ENCODE measurements at regions not wholly inside any gene's neighbourhood (a gene's known extent, or its start where the extent isn't known, plus 50 kb on each side); places are given as distances from the start of the nearest gene placed in this dataset.

DNA sequence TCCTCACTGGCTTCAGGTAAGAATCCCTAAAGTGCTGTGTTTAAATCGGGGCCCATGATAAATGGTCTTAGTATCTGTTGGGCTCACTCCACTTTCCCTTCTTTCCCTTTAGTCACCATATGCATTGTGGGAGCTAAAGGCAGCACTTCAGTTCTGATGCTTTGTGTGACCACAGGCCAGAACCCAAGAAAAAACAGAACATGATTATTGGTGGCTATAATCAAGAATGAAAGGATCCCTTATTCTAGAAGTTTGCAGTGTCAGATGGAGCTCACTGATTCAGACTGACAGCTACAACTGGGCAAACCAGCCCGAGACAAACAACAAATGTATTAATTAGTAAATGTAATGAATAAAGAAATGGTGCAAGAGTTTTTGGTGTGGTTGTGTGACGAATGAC, 57.3 kb upstream of the POMP start:
- TF ChIP-seq, protein P1, sequence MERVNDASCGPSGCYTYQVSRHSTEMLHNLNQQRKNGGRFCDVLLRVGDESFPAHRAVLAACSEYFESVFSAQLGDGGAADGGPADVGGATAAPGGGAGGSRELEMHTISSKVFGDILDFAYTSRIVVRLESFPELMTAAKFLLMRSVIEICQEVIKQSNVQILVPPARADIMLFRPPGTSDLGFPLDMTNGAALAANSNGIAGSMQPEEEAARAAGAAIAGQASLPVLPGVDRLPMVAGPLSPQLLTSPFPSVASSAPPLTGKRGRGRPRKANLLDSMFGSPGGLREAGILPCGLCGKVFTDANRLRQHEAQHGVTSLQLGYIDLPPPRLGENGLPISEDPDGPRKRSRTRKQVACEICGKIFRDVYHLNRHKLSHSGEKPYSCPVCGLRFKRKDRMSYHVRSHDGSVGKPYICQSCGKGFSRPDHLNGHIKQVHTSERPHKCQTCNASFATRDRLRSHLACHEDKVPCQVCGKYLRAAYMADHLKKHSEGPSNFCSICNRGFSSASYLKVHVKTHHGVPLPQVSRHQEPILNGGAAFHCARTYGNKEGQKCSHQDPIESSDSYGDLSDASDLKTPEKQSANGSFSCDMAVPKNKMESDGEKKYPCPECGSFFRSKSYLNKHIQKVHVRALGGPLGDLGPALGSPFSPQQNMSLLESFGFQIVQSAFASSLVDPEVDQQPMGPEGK (CRISPR knock-in tag; IDR thresholded peaks at IDR 0.05; ENCODE audit: borderline replicate concordance) = no peak
- TF ChIP-seq, protein P2, sequence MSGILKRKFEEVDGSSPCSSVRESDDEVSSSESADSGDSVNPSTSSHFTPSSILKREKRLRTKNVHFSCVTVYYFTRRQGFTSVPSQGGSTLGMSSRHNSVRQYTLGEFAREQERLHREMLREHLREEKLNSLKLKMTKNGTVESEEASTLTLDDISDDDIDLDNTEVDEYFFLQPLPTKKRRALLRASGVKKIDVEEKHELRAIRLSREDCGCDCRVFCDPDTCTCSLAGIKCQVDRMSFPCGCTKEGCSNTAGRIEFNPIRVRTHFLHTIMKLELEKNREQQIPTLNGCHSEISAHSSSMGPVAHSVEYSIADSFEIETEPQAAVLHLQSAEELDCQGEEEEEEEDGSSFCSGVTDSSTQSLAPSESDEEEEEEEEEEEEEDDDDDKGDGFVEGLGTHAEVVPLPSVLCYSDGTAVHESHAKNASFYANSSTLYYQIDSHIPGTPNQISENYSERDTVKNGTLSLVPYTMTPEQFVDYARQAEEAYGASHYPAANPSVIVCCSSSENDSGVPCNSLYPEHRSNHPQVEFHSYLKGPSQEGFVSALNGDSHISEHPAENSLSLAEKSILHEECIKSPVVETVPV (CRISPR knock-in tag; IDR thresholded peaks at IDR 0.05) = no peak
- TF ChIP-seq, protein P3, sequence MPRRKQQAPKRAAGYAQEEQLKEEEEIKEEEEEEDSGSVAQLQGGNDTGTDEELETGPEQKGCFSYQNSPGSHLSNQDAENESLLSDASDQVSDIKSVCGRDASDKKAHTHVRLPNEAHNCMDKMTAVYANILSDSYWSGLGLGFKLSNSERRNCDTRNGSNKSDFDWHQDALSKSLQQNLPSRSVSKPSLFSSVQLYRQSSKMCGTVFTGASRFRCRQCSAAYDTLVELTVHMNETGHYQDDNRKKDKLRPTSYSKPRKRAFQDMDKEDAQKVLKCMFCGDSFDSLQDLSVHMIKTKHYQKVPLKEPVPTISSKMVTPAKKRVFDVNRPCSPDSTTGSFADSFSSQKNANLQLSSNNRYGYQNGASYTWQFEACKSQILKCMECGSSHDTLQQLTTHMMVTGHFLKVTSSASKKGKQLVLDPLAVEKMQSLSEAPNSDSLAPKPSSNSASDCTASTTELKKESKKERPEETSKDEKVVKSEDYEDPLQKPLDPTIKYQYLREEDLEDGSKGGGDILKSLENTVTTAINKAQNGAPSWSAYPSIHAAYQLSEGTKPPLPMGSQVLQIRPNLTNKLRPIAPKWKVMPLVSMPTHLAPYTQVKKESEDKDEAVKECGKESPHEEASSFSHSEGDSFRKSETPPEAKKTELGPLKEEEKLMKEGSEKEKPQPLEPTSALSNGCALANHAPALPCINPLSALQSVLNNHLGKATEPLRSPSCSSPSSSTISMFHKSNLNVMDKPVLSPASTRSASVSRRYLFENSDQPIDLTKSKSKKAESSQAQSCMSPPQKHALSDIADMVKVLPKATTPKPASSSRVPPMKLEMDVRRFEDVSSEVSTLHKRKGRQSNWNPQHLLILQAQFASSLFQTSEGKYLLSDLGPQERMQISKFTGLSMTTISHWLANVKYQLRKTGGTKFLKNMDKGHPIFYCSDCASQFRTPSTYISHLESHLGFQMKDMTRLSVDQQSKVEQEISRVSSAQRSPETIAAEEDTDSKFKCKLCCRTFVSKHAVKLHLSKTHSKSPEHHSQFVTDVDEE (CRISPR knock-in tag; IDR thresholded peaks at IDR 0.05) = no peak
- TF ChIP-seq SNAI2 (CRISPR knock-in tag; IDR thresholded peaks at IDR 0.05) = no peak
- TF ChIP-seq ZNF565 (CRISPR knock-in tag; conservative IDR thresholded peaks at IDR 0.05; ENCODE audit: low read depth) = no peak
- TF ChIP-seq ZFP3 (CRISPR knock-in tag; IDR thresholded peaks at IDR 0.05) = no peak
- TF ChIP-seq, protein P4, sequence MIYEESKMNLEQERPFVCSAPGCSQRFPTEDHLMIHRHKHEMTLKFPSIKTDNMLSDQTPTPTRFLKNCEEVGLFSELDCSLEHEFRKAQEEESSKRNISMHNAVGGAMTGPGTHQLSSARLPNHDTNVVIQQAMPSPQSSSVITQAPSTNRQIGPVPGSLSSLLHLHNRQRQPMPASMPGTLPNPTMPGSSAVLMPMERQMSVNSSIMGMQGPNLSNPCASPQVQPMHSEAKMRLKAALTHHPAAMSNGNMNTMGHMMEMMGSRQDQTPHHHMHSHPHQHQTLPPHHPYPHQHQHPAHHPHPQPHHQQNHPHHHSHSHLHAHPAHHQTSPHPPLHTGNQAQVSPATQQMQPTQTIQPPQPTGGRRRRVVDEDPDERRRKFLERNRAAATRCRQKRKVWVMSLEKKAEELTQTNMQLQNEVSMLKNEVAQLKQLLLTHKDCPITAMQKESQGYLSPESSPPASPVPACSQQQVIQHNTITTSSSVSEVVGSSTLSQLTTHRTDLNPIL (CRISPR knock-in tag; IDR thresholded peaks at IDR 0.05; ENCODE audit: low read depth) = no peak
- no peak for TF ChIP-seq TOX (CRISPR knock-in tag; IDR thresholded peaks at IDR 0.05; ENCODE audit: borderline replicate concordance)
- no peak for TF ChIP-seq ESRRG (CRISPR knock-in tag; IDR thresholded peaks at IDR 0.05)

Data from SK-N-SH treated with all-trans-retinoic acid at 6 μM for 48 hours (cell line).